ENCODE measurements at regions not wholly inside any gene's neighbourhood (a gene's known extent, or its start where the extent isn't known, plus 50 kb on each side); places are given as distances from the start of the nearest gene placed in this dataset.

GRCh38 chrX:14083783-14084182 lies 54.1 kb upstream of the GEMIN8 start:
- H3K27ac Mint-ChIP-seq: no peak overlapping the region
- H3K27me3 ChIP-seq (ENCODE audit: insufficient read depth, low read length): no peaks in the 10 kb centered on the region
- no peaks in the 10 kb centered on the region for H3K9me3 ChIP-seq (ENCODE audit: control insufficient read depth in 1 of 2, low read length in 2 of 2)
- H3K36me3 ChIP-seq (ENCODE audit: insufficient read depth, low read length): no peaks in the 10 kb centered on the region
- no peak overlapping the region for H3K4me3 Mint-ChIP-seq
- H3K4me3 ChIP-seq (ENCODE audit: low read length in 2 of 2): no peak overlapping the region
- H3K4me1 ChIP-seq (ENCODE audit: insufficient read depth, low read length): no peaks in the 10 kb centered on the region
- CTCF ChIA-PET (ENCODE audit: partially characterized antibody): no interaction called here
- peaks cover 7 to 10% of the 10 kb centered on the region in 2 donors for H3K27me3 Mint-ChIP-seq
- no peaks in the 10 kb centered on the region for H3K4me1 Mint-ChIP-seq
- POLR2A ChIA-PET (ENCODE audit: partially characterized antibody): interaction anchor here (0.6 kb wide), 1 partner anchor 408 kb away, joined by 3 read pairs; no protein-coding TSS in a partner anchor
- no peaks in the 10 kb centered on the region for H3K36me3 Mint-ChIP-seq
- DNase-seq: no peak
- H3K27ac ChIP-seq (ENCODE audit: low read depth, low read length): no peak overlapping the region
- no peaks in the 10 kb centered on the region for H3K9me3 Mint-ChIP-seq
- intact Hi-C loops (cut with micrococcal nuclease): no loop called here

GRCh38 chrX:14079891-14080430 lies 50.3 kb upstream of the GEMIN8 start:
- no peak overlapping the region for H3K4me3 ChIP-seq (ENCODE audit: low read length in 2 of 2)
- Mint-ChIP-seq H3K27me3 (peaks cover 4 to 8% of the 10 kb centered on the region in 2 donors), H3K4me3 (no peak overlapping the region), H3K9me3 (no peaks in the 10 kb centered on the region), H3K36me3 (no peaks in the 10 kb centered on the region), H3K27ac (no peak overlapping the region), H3K4me1 (no peaks in the 10 kb centered on the region)
- no peaks in the 10 kb centered on the region for H3K9me3 ChIP-seq (ENCODE audit: control insufficient read depth in 1 of 2, low read length in 2 of 2)
- no peaks in the 10 kb centered on the region for H3K4me1 ChIP-seq (ENCODE audit: insufficient read depth, low read length)
- CTCF ChIA-PET (ENCODE audit: partially characterized antibody): no interaction called here
- no peaks in the 10 kb centered on the region for H3K36me3 ChIP-seq (ENCODE audit: insufficient read depth, low read length)
- intact Hi-C loops (cut with micrococcal nuclease): no loop called here
- no peaks in the 10 kb centered on the region for H3K27me3 ChIP-seq (ENCODE audit: insufficient read depth, low read length)
- no peak overlapping the region for H3K27ac ChIP-seq (ENCODE audit: low read depth, low read length)
- POLR2A ChIA-PET (ENCODE audit: partially characterized antibody): no interaction called here
- no peak for DNase-seq

Data from CD4-positive, alpha-beta memory T cell (primary cell).